ENCODE measurements at regions not wholly inside any gene's neighbourhood (a gene's known extent, or its start where the extent isn't known, plus 50 kb on each side); places are given as distances from the start of the nearest gene placed in this dataset.

DNA sequence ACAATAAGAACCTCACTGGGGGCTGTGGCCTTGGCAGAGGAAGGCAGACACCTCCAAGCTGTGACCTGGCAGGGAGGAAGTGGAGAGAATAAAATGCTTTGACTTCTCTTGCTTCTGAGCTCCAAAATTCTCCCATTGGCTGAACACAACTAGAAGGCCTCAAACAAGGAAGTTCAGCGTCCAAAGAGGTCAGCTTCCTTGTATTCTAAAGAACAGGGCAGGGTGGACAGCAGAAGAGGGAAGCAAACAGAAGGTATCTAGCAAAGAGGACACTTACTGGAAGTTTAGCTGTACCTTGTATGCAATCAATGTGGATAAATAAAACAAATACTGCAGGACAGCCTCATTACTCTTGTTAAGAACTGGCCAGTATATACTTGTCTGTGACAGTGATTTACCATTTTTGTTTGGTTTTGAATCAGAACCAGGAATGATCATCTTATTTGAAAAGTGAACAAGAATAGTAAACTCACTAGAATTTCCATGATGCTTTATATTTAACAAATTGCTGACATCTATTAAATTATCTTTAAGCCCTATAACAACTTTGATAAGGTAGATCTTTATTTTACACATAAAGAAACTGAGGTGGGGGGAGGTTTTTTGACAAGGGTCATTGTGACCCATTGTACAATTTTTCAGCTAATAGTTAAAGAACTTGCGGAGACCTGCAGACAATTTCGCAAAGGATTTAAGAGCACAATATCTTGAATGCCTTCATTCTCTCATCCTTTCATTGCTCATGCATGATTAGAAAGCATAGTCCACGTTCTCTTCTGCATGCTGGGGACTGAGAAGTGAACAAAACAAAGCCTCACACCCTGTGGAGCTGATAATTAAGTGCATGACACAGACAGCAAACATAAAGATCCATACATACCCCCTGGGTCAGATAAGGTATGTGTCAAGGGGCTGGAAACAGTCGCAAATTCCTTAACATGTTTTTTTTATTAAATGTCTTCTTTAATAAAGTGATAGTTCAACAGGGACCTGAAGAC lies 1448.0 kb downstream of the AACS start:
- WGBS (ENCODE audit: insufficient coverage, low coverage, low lambda C conversion rate, missing lambda C conversion rate) = 58% methylated on average over 5 of the region's 5 CpGs

DNA sequence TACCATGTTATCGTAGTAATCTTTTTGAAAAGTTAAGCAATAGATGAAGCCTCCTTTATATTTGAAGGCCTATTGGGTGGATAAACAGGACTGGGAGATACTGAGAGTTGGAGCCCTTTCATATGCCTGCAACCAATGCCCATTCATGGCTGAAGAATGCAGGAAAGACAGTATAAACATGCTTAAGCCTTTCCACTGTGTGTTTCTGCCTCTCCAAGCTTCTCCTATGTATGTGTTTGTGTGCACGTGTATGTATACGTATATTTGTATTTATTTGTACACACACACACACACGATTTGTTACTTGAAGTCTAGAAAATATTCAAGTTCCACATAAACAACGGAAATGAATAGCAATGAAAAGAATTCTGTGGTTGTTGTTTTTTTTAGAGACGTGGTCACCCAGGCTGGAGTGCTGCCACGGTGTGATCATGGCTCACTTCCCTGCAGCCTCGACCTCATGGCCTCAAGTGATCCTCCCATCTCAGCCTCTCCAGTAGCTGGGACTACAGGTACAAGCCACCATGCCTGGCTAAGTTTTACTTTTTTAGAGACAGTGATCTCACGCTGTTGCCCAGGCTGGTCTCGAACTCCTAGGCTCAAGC lies 1453.5 kb downstream of the AACS start:
- Histone ChIP-seq H3K4me1 (no peaks in the 10 kb centered on the region), H3K27ac (no peak overlapping the region), H3K27me3 (no peaks in the 10 kb centered on the region), H3K4me3 (no peak overlapping the region), H3K36me3 (no peaks in the 10 kb centered on the region), H3K9me3 (no peaks in the 10 kb centered on the region)
- 68% methylated on average over 8 of the region's 10 CpGs for WGBS (ENCODE audit: insufficient coverage, low coverage, low lambda C conversion rate, missing lambda C conversion rate)
- intact Hi-C loops (cut with DNase I) = no loop called here
- ATAC-seq = no peak
- no peak for DNase-seq
- no peak for TF ChIP-seq POLR2A (IDR thresholded peaks at IDR 0.05)
- no peak for TF ChIP-seq CTCF (IDR thresholded peaks at IDR 0.05)

More for the DNA sequence above, 1448.0 kb downstream of the AACS start:
- H3K9me3 ChIP-seq = no peaks in the 10 kb centered on the region
- intact Hi-C loops (cut with DNase I) = no loop called here
- no peak for DNase-seq
- no peaks in the 10 kb centered on the region for H3K4me1 ChIP-seq
- no peak overlapping the region for H3K4me3 ChIP-seq
- ATAC-seq = peak in 1 of 4 donors; percentile 95
- H3K27ac ChIP-seq = no peak overlapping the region
- no peak for TF ChIP-seq POLR2A (IDR thresholded peaks at IDR 0.05)
- no peak for TF ChIP-seq CTCF (IDR thresholded peaks at IDR 0.05)
- no peaks in the 10 kb centered on the region for H3K36me3 ChIP-seq
- H3K27me3 ChIP-seq = no peaks in the 10 kb centered on the region

GRCh38 chr12:126519833-126520232 lies 1454.6 kb downstream of the AACS start:
- no peak for DNase-seq
- WGBS (ENCODE audit: insufficient coverage, low coverage, low lambda C conversion rate, missing lambda C conversion rate) = 84% methylated on average over 3 of the region's 3 CpGs
- intact Hi-C loops (cut with DNase I) = no loop called here

DNA sequence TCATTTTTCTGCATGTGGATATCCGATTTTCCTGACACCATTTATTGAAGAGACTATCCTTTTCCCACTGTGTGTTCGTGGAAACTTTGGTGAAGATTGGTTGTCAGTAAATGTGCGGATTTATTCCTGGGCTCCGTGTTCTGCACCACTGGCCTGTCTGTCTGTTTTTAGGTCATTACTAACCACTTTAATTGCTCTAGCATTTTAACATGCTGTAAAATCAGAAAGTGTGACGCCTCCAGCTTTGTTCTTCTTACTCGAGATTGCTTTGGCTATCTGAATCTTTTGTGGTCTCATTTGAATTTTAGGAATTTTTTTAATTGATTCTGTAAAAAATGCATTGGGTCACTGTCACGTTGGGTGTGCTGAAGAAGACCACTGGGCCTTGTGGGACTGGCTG lies 1458.7 kb downstream of the AACS start:
- no peaks in the 10 kb centered on the region for H3K9me3 ChIP-seq
- ATAC-seq = no peak
- intact Hi-C loops (cut with DNase I) = no loop called here
- no peak for DNase-seq
- 58% methylated on average over 7 of the region's 7 CpGs for WGBS (ENCODE audit: insufficient coverage, low coverage, low lambda C conversion rate, missing lambda C conversion rate)
- H3K36me3 ChIP-seq = no peaks in the 10 kb centered on the region
- no peaks in the 10 kb centered on the region for H3K4me1 ChIP-seq
- TF ChIP-seq POLR2A (IDR thresholded peaks at IDR 0.05) = no peak
- TF ChIP-seq CTCF (IDR thresholded peaks at IDR 0.05) = no peak
- no peaks in the 10 kb centered on the region for H3K27me3 ChIP-seq
- no peak overlapping the region for H3K27ac ChIP-seq
- no peak overlapping the region for H3K4me3 ChIP-seq

More at GRCh38 chr12:126519833-126520232, 1454.6 kb downstream of the AACS start:
- Histone ChIP-seq H3K36me3 (no peaks in the 10 kb centered on the region), H3K9me3 (no peaks in the 10 kb centered on the region), H3K4me1 (no peaks in the 10 kb centered on the region), H3K27me3 (no peaks in the 10 kb centered on the region), H3K4me3 (no peak overlapping the region), H3K27ac (no peak overlapping the region)
- no peak for TF ChIP-seq CTCF (IDR thresholded peaks at IDR 0.05)
- no peak for ATAC-seq
